Skin of body (tissue), 1 donor: ENCODE measurements at regions not wholly inside any gene's neighbourhood (a gene's known extent, or its start where the extent isn't known, plus 50 kb on each side); places are given as distances from the start of the nearest gene placed in this dataset.

Experiments used
- DNase-seq: peaks from one replicate; lab custom pipeline; 2025; lab: John Stamatoyannopoulos, UW

DNA sequence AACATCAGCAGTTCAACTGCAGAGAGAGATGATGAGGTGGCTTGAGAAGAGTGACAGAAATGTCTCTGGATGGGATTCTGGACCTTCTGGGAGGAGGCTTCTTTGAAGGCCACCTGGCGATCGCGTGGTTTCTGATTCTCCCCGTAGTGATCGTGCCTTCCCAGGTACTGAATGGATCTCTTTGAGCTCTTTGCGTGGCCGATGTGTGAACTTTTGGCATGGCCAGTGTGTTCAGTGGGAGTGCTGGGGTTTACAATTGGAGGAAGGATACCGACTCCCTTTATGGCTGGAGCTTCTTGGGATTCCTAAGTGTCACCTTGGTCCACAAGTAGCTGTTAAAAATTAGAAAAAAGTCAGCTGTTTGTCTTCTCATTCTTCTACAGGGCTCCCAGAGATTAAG, 374.7 kb downstream of the C12orf75 start:
- no peak for DNase-seq

GRCh38 chr12:105705765-105706164, 375.3 kb downstream of the C12orf75 start:
- DNase-seq = peak; percentile 39

- DNase-seq = no peak
Measured at GRCh38 chr12:105706321-105706972, 376.0 kb downstream of the C12orf75 start.

- DNase-seq = no peak
Measured at GRCh38 chr12:105706973-105707334, 376.5 kb downstream of the C12orf75 start.

DNA sequence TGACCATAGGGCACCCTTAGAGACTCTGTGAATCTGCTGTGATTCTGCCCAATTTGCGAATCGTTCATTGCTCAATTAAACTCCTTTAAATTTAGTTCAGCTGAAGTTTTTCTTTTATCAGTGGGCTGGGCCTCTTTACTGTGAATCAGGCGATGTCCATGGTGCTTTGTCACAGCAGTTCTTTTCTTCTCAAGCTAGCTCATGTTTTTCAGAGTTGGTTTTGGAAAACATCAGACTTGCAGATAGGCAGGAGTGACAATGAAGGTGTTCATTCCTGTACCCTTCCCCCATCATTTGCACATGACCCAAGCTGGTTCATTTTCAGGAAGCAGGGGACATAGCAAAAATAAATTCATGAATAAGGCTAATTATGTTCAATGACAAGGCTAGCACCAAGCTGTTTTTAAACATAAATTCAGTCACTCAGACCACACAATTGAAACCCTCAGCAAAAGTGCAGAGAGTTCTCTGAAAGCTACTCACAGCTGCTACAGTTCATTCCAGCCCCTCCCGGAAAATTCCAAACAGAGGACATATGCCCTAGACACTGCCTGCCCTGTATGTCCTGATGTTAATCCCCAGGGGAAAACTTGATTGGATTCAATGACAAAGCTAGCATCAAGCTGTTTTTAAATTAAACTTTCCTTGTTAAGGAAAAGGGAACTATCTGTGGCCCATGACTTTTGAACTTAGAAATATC, 383.3 kb downstream of the C12orf75 start:
- peak; percentile 26 for DNase-seq

DNA sequence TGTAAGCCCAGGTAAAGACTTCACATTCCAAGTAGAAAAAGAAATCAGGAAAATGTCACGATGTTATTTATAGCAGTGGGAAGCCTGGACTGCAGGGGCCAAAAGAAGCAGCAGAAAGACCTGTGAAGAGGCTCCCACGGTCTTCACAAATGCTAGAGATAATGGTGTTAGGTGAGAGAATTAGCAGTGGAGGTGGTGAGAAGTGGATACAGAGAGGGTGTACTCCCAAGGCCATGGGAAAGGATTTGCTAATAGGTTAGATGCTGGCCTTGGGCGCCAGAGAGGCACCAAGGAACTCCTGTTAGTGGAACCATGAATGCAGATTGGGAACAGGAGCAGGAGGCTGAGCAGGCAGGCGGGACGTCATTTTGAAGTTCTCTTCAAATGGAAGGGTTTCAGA, 386.1 kb downstream of the C12orf75 start:
- no peak for DNase-seq

GRCh38 chr12:105721051-105721825, 390.7 kb downstream of the C12orf75 start:
- peak; percentile 61 for DNase-seq

GRCh38 chr12:105721891-105722290, 391.4 kb downstream of the C12orf75 start:
- DNase-seq = no peak

GRCh38 chr12:105723066-105723465, 392.6 kb downstream of the C12orf75 start:
- DNase-seq = no peak

GRCh38 chr12:105723494-105723893, 393.0 kb downstream of the C12orf75 start:
- no peak for DNase-seq

- DNase-seq = no peak
Measured at GRCh38 chr12:105724641-105725040, 394.1 kb downstream of the C12orf75 start.

DNA sequence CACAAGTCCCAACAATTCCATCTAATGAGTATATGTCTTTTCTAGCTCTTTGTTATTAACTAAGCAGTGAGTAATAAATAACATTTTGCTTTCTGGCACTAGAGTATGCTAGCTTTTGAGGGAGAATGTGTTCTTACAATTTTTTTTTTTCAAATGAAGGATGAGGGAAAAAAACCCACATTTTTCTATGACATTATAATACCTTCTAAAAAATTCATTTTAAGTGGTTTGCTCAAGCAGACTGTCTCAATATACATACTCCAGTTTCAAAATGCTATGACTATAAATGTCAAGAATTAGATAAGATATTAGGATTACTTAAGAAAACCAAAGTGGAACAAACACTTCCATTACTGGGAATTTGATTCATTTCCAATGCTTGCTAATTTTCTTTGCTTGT, 394.6 kb downstream of the C12orf75 start:
- DNase-seq = no peak

DNA sequence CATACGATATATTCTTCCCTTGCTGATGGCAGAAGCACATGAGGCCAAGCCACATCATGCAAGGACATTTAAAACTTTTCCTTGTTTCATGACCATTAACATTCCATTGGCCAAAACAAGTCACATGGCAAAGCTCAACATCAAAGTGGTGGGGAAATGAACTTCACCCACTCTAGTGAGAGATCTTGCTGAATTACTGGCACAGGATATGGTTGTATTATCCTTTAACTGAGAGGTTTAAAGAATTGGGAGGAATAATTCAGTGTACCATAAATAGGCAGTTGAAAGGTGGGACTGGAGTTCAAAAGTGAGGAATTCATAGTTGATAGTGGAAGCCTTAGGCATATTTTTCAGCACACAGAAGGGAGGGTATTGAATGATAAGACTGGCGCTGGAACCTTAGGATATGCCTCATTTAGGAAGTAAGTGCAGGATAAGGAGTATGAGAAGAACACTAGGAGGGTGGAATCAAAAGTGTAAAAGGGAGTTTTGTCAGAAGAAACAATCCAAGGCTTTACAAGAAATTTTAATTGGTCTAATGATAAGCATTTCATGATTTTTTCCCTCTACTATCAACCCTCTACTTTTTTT, 398.8 kb downstream of the C12orf75 start:
- DNase-seq = no peak

DNA sequence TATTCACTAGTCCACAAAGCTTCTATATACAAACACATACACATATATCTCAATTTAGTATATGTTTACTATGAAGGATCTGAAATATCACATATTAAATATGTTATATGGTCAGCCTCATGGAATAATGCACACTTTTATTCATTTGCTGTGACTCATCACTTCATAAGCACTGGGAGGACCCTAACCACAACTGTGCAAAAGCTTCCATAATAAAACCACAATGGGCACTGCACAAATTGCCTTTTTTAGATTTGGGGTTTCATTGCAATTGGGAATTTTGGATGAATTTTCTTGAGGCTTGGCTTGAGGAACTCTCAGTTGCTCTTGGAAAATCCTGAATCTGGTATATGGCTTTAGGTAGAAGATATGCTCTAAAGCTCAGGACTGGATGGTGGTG, 399.4 kb downstream of the C12orf75 start:
- no peak for DNase-seq

DNA sequence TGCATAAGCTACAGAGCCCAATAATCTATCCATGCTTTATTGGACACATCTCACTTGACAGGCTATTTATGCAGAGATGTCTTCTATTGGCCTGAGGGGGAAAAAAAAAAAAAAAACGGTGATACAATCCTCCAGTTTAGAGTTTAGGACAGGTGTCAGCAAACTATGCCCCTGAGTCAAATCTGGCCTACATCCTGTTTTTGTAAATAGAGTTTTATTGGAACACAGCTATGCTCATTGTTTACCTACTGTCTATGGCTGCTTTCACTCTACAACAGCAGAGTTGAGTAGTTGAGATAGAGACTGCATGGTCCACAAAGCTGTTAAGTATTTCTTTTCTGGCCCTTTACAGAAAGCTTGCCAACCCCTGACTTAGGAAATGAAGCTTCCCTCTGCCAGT, 403.1 kb downstream of the C12orf75 start:
- no peak for DNase-seq

GRCh38 chr12:105736498-105736897, 402.3 kb downstream of the NUAK1 start:
- DNase-seq = no peak

- peak; percentile 46 for DNase-seq
Measured at GRCh38 chr12:105738051-105738450, 400.7 kb downstream of the NUAK1 start.

DNA sequence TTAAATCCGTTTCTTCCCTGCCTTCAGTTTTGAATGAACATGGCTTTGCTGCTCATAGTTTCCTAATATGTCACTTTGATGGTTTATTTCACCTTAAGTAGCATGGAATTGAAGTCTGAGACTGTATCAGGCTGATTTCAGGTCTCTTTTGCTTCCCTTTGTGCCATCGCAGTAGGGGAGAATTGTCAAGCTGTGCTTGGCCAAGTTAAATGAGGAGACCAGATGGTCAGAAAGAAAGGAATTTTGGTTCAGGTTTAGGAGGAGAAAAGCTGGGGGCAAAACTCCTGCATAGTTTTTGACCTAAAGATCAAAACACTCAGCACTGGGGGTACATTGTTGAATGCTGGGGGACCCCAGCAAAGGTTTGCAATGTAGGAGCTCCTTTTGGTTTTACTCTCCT, 398.4 kb downstream of the NUAK1 start:
- DNase-seq = no peak

- DNase-seq = no peak
Measured at GRCh38 chr12:105740970-105741725, 397.6 kb downstream of the NUAK1 start.

- DNase-seq = peak; percentile 53
Measured at GRCh38 chr12:105741786-105742566, 396.8 kb downstream of the NUAK1 start.

DNA sequence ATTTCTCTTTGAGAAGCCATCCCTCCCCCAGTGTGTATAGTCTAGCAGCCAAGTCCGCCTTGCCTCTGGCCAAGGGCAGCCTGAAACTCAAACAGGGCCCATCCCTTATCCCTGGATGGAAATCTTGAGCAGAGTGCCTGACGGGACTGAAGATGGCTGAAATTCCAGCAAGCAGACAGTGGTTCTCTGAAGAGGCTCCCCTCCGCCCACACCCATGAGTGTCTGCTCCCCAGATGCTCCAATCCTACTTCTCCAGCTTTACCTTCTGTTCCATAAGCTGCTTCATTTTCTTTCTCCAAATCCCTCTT, 396.2 kb downstream of the NUAK1 start:
- peak; percentile 53 for DNase-seq
